Peyer's patch (tissue), 4 donors: ENCODE measurements at regions not wholly inside any gene's neighbourhood (a gene's known extent, or its start where the extent isn't known, plus 50 kb on each side); places are given as distances from the start of the nearest gene placed in this dataset.

ENCODE experiments used
- POLR2A ChIP-seq, 2 donors: fragments of 450-650 bp; IDR thresholded peaks; one replicate each; pipeline ENCODE4 v1.5.1; 2017; ENCODE audit warnings: antibody characterized with exemption in 2 of 2, mild to moderate bottlenecking in 2 of 2, moderate library complexity in 2 of 2
- TF ChIP-seq, protein P1 (sequence below), 6 experiments: fragments of 450-650 bp in 4 of 6; fragments of 200-600 bp in 2 of 6; sonication (generic) in 1 of 6; IDR thresholded peaks; one replicate each; pipeline ENCODE4 v1.5.1; 2017 to 2019; ENCODE audit warnings: antibody characterized with exemption in 6 of 6, mild to moderate bottlenecking in 3 of 6, moderate library complexity in 1 of 6

DNA sequence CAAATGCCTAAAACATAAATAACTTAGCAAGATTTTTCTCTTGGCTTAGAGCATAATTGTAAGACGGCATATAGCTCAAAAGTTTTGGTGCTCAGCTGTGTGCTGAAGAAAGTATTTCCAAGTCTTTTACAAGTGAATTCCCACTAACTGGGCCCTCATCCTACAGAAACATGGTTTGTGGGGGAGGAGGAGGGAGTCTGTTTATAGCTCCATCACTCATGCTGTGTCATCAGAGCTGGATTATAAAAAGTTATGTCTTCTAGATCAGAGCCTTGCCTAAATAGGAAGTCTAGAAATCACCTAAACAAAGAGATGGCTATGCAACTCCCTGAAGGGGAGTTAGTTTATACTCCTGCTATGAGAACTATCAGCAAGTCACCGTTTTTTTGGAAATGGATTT is 65.9 kb upstream of the OTOGL start:
- TF ChIP-seq POLR2A (IDR thresholded peaks at IDR 0.05): no peak
- TF ChIP-seq, protein P1, sequence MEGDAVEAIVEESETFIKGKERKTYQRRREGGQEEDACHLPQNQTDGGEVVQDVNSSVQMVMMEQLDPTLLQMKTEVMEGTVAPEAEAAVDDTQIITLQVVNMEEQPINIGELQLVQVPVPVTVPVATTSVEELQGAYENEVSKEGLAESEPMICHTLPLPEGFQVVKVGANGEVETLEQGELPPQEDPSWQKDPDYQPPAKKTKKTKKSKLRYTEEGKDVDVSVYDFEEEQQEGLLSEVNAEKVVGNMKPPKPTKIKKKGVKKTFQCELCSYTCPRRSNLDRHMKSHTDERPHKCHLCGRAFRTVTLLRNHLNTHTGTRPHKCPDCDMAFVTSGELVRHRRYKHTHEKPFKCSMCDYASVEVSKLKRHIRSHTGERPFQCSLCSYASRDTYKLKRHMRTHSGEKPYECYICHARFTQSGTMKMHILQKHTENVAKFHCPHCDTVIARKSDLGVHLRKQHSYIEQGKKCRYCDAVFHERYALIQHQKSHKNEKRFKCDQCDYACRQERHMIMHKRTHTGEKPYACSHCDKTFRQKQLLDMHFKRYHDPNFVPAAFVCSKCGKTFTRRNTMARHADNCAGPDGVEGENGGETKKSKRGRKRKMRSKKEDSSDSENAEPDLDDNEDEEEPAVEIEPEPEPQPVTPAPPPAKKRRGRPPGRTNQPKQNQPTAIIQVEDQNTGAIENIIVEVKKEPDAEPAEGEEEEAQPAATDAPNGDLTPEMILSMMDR (IDR thresholded peaks at IDR 0.05): no peak
